ENCODE measurements at regions not wholly inside any gene's neighbourhood (a gene's known extent, or its start where the extent isn't known, plus 50 kb on each side); places are given as distances from the start of the nearest gene placed in this dataset.

DNA sequence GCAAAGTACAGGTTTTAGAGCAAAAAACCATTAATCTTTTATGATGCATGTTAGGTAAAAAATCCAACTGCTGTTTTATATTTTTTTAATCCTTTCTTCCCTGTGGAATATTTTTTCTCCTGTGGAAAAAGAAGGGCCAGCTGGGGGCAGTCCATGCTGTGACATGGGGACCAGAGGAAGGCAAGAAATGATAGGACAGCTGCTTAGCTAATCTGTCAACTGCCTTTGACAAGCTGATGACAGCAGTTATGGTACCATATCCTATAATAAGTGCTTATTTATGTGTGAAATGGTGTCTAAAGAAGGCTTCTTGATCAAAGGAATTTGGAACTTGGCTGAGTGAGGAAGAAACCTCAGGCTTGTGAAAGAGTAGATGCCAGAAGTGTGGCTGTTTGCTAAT, 452.4 kb upstream of the NOVA1 start:
- TF ChIP-seq CTCF (IDR thresholded peaks at IDR 0.05) (no peak), POLR2A (IDR thresholded peaks at IDR 0.05) (no peak)

All from heart left ventricle (tissue), 13 donors.